ENCODE measurements at regions not wholly inside any gene's neighbourhood (a gene's known extent, or its start where the extent isn't known, plus 50 kb on each side); places are given as distances from the start of the nearest gene placed in this dataset.

DNA sequence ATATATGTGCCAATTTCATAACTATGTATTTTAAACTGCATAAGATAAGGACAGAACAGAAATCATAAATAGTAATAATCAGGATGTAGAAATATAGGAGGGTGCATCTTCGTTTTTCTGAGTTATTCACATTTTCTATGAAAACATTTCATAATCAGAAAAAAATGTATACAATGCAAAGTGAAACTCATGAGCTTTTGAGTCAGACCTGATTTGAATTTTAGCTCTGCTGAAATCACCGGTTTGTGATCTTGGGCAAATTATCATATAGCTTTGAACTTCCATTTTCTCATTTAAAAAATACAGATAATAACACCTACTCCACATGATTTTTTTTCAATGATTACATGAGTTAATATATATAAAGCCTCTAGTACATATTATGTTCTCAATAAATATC is 106.9 kb downstream of the KDR start:
- H3K27ac Mint-ChIP-seq: no peak overlapping the region
- 98% methylated on average over 2 of the region's 2 CpGs; no CpG with 5 or more reads in 1 of the 2 experiments for WGBS, 2 experiments (ENCODE audit: insufficient coverage in 1 of 2, insufficient read length in 1 of 2)
- no peak for DNase-seq

DNA sequence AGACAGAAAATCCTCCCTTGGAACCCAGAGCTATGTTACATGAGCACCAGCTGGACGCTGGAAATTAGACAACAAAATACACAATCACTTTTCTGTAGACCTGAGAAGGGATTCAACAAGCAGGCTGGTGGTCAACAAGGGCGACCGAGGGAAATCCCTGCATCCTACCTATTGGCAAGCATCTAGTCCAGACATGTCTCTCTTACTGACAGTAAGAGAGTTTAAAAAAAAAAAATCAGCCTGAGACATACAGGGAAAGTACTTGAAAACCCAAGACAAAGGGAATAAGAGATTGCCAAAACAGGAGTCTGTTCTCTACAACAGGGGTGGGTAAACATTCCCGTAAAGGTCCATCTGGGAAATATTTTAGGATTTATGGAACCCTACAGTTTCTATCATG is 108.0 kb downstream of the KDR start:
- peaks cover 36% of the 10 kb centered on the region for H3K4me1 ChIP-seq (ENCODE audit: control insufficient read depth, insufficient read depth, low read length)
- no peaks in the 10 kb centered on the region for H3K36me3 ChIP-seq (ENCODE audit: control insufficient read depth, insufficient read depth, low read length)
- WGBS, 2 experiments (ENCODE audit: insufficient coverage in 1 of 2, insufficient read length in 1 of 2): 90 to 100% methylated on average over 1 to 4 of the region's 4 CpGs
- no peaks in the 10 kb centered on the region for H3K9me3 ChIP-seq (ENCODE audit: control insufficient read depth, low read length)
- Mint-ChIP-seq H3K4me3 (no peak overlapping the region), H3K4me1 (peaks cover 48% of the 10 kb centered on the region), H3K27me3 (ENCODE audit: insufficient read depth) (no peaks in the 10 kb centered on the region), H3K36me3 (ENCODE audit: low read depth) (no peaks in the 10 kb centered on the region), H3K27ac (no peak overlapping the region), H3K9me3 (no peaks in the 10 kb centered on the region)
- H3K4me3 ChIP-seq (ENCODE audit: low read length): no peak overlapping the region
- TF ChIP-seq, protein P1, sequence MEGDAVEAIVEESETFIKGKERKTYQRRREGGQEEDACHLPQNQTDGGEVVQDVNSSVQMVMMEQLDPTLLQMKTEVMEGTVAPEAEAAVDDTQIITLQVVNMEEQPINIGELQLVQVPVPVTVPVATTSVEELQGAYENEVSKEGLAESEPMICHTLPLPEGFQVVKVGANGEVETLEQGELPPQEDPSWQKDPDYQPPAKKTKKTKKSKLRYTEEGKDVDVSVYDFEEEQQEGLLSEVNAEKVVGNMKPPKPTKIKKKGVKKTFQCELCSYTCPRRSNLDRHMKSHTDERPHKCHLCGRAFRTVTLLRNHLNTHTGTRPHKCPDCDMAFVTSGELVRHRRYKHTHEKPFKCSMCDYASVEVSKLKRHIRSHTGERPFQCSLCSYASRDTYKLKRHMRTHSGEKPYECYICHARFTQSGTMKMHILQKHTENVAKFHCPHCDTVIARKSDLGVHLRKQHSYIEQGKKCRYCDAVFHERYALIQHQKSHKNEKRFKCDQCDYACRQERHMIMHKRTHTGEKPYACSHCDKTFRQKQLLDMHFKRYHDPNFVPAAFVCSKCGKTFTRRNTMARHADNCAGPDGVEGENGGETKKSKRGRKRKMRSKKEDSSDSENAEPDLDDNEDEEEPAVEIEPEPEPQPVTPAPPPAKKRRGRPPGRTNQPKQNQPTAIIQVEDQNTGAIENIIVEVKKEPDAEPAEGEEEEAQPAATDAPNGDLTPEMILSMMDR (conservative IDR thresholded peaks at IDR 0.05): no peak
- H3K9ac ChIP-seq (ENCODE audit: extremely low read depth, low read length, poor library complexity, severe bottlenecking): no peak overlapping the region
- H3K27ac ChIP-seq (ENCODE audit: low read depth, low read length): no peak overlapping the region
- no peak for DNase-seq
- no peaks in the 10 kb centered on the region for H3K27me3 ChIP-seq (ENCODE audit: control insufficient read depth, insufficient read depth, low read length, poor library complexity, severe bottlenecking)

More for the DNA sequence above, 106.9 kb downstream of the KDR start:
- peaks cover 33% of the 10 kb centered on the region for H3K4me1 ChIP-seq (ENCODE audit: control insufficient read depth, insufficient read depth, low read length)
- Mint-ChIP-seq H3K9me3 (peaks cover 2% of the 10 kb centered on the region), H3K4me1 (peaks cover 44% of the 10 kb centered on the region), H3K36me3 (ENCODE audit: low read depth) (no peaks in the 10 kb centered on the region), H3K4me3 (no peak overlapping the region), H3K27me3 (ENCODE audit: insufficient read depth) (no peaks in the 10 kb centered on the region)
- H3K4me3 ChIP-seq (ENCODE audit: low read length): no peak overlapping the region
- TF ChIP-seq, protein P1 (conservative IDR thresholded peaks at IDR 0.05): no peak
- H3K9me3 ChIP-seq (ENCODE audit: control insufficient read depth, low read length): peaks cover 6% of the 10 kb centered on the region
- H3K27ac ChIP-seq (ENCODE audit: low read depth, low read length): no peak overlapping the region
- no peaks in the 10 kb centered on the region for H3K36me3 ChIP-seq (ENCODE audit: control insufficient read depth, insufficient read depth, low read length)
- no peak overlapping the region for H3K9ac ChIP-seq (ENCODE audit: extremely low read depth, low read length, poor library complexity, severe bottlenecking)
- no peaks in the 10 kb centered on the region for H3K27me3 ChIP-seq (ENCODE audit: control insufficient read depth, insufficient read depth, low read length, poor library complexity, severe bottlenecking)

DNA sequence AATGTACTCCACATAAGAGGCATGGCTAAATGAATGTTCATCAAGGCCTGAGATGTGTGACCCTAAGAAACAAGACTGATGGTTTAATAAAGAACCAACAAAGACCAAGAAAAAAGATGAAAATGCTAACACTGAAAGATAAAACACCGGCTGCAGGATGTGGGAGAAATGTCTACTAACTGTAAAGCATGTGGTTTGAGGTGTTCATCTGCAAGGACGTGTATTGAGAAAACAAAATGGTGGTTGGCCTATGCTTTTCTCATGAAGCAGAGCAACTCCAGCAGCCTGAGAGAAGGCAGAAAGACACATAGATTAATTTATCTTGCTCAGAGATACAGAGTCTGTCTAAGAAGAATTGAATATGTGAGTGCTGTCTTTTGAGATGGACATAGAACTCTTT is 109.3 kb downstream of the KDR start:
- Histone ChIP-seq H3K4me1 (ENCODE audit: control insufficient read depth, insufficient read depth, low read length) (peaks cover 35% of the 10 kb centered on the region), H3K4me3 (ENCODE audit: low read length) (no peak overlapping the region), H3K9ac (ENCODE audit: extremely low read depth, low read length, poor library complexity, severe bottlenecking) (no peak overlapping the region), H3K27me3 (ENCODE audit: control insufficient read depth, insufficient read depth, low read length, poor library complexity, severe bottlenecking) (no peaks in the 10 kb centered on the region), H3K9me3 (ENCODE audit: control insufficient read depth, low read length) (no peaks in the 10 kb centered on the region), H3K27ac (ENCODE audit: low read depth, low read length) (no peak overlapping the region), H3K36me3 (ENCODE audit: control insufficient read depth, insufficient read depth, low read length) (no peaks in the 10 kb centered on the region)
- Mint-ChIP-seq H3K27ac (no peak overlapping the region), H3K9me3 (no peaks in the 10 kb centered on the region), H3K4me3 (no peak overlapping the region), H3K27me3 (ENCODE audit: insufficient read depth) (no peaks in the 10 kb centered on the region), H3K4me1 (peaks cover 45% of the 10 kb centered on the region), H3K36me3 (ENCODE audit: low read depth) (no peaks in the 10 kb centered on the region)
- TF ChIP-seq, protein P1 (conservative IDR thresholded peaks at IDR 0.05): no peak
- no peak for DNase-seq
- 83 to 88% methylated on average over 2 of the region's 2 CpGs for WGBS, 2 experiments (ENCODE audit: insufficient coverage in 1 of 2, insufficient read length in 1 of 2)

All from endodermal cell (in vitro differentiated cells).